ENCODE measurements at regions not wholly inside any gene's neighbourhood (a gene's known extent, or its start where the extent isn't known, plus 50 kb on each side); places are given as distances from the start of the nearest gene placed in this dataset.
A peak's percentile ranks its signal among the peaks of the same experiment; 100 is the strongest.

GRCh38 chr6:134846865-134847264 lies 103.0 kb downstream of the ALDH8A1 start:
- DNase-seq (ENCODE audit: low read depth in 2 of 2), result no peak
- H3K9me3 ChIP-seq (ENCODE audit: control insufficient read depth, insufficient read depth, low read depth, low read length), result no peaks in the 10 kb centered on the region
- TF ChIP-seq EZH2 (IDR thresholded peaks at IDR 0.05; ENCODE audit: low read length, missing control alignments) (no peak), CTCF (conservative IDR thresholded peaks at IDR 0.05 in 1 of 2, IDR thresholded peaks at IDR 0.05 in 1 of 2; ENCODE audit: low read depth in 1 of 2, low read length in 2 of 2) (no peak)
- no peaks in the 10 kb centered on the region for H3K27me3 ChIP-seq (ENCODE audit: control insufficient read depth, insufficient read depth, low read length)
- H3K27ac ChIP-seq (ENCODE audit: insufficient read depth, low read length), result no peak overlapping the region
- H3K36me3 ChIP-seq (ENCODE audit: control insufficient read depth, insufficient read depth, low read length), result no peaks in the 10 kb centered on the region
- H3K79me2 ChIP-seq (ENCODE audit: control insufficient read depth, insufficient read depth, low read length), result no peaks in the 10 kb centered on the region
- H3K9ac ChIP-seq (ENCODE audit: insufficient read depth, low read length), result no peak overlapping the region
- no peak overlapping the region for H3K4me3 ChIP-seq (replicated peaks in 1 of 4; ENCODE audit: control extremely low read depth in 1 of 4, insufficient read depth in 1 of 4, low read depth in 3 of 4, low read length in 4 of 4)
- H3K4me1 ChIP-seq (ENCODE audit: control insufficient read depth, extremely low read depth, insufficient read depth, low read length), result peaks cover 3% of the 10 kb centered on the region
- no peak overlapping the region for H3K4me2 ChIP-seq (ENCODE audit: extremely low read depth, insufficient read depth, low read length)
- H2AFZ ChIP-seq (ENCODE audit: low read length), result no peak overlapping the region
- H4K20me1 ChIP-seq (ENCODE audit: control insufficient read depth, extremely low read depth, insufficient read depth, low read length), result no peaks in the 10 kb centered on the region

GRCh38 chr6:134846031-134846430 lies 103.9 kb downstream of the ALDH8A1 start:
- Histone ChIP-seq H3K4me3 (replicated peaks in 1 of 4; ENCODE audit: control extremely low read depth in 1 of 4, insufficient read depth in 1 of 4, low read depth in 3 of 4, low read length in 4 of 4) (no peak overlapping the region), H3K36me3 (ENCODE audit: control insufficient read depth, insufficient read depth, low read length) (no peaks in the 10 kb centered on the region), H3K27me3 (ENCODE audit: control insufficient read depth, insufficient read depth, low read length) (no peaks in the 10 kb centered on the region), H3K27ac (ENCODE audit: insufficient read depth, low read length) (no peak overlapping the region), H4K20me1 (ENCODE audit: control insufficient read depth, extremely low read depth, insufficient read depth, low read length) (no peaks in the 10 kb centered on the region), H3K9ac (ENCODE audit: insufficient read depth, low read length) (no peak overlapping the region), H3K9me3 (ENCODE audit: control insufficient read depth, insufficient read depth, low read depth, low read length) (no peaks in the 10 kb centered on the region), H3K4me1 (ENCODE audit: control insufficient read depth, extremely low read depth, insufficient read depth, low read length) (peaks cover 3% of the 10 kb centered on the region), H2AFZ (ENCODE audit: low read length) (no peak overlapping the region), H3K4me2 (ENCODE audit: extremely low read depth, insufficient read depth, low read length) (no peak overlapping the region), H3K79me2 (ENCODE audit: control insufficient read depth, insufficient read depth, low read length) (no peaks in the 10 kb centered on the region)
- DNase-seq (ENCODE audit: low read depth in 2 of 2), result peak in 1 of 2 donors; percentile 78
- TF ChIP-seq CTCF (conservative IDR thresholded peaks at IDR 0.05 in 1 of 2, IDR thresholded peaks at IDR 0.05 in 1 of 2; ENCODE audit: low read depth in 1 of 2, low read length in 2 of 2), result no peak
- TF ChIP-seq EZH2 (IDR thresholded peaks at IDR 0.05; ENCODE audit: low read length, missing control alignments), result no peak

GRCh38 chr6:134844120-134844519 lies 105.8 kb downstream of the ALDH8A1 start:
- Histone ChIP-seq H3K27me3 (ENCODE audit: control insufficient read depth, insufficient read depth, low read length) (no peaks in the 10 kb centered on the region), H3K4me2 (ENCODE audit: extremely low read depth, insufficient read depth, low read length) (no peak overlapping the region), H3K79me2 (ENCODE audit: control insufficient read depth, insufficient read depth, low read length) (no peaks in the 10 kb centered on the region), H3K4me1 (ENCODE audit: control insufficient read depth, extremely low read depth, insufficient read depth, low read length) (peaks cover 3% of the 10 kb centered on the region), H3K36me3 (ENCODE audit: control insufficient read depth, insufficient read depth, low read length) (no peaks in the 10 kb centered on the region), H3K27ac (ENCODE audit: insufficient read depth, low read length) (no peak overlapping the region), H2AFZ (ENCODE audit: low read length) (no peak overlapping the region), H3K9ac (ENCODE audit: insufficient read depth, low read length) (no peak overlapping the region), H3K4me3 (replicated peaks in 1 of 4; ENCODE audit: control extremely low read depth in 1 of 4, insufficient read depth in 1 of 4, low read depth in 3 of 4, low read length in 4 of 4) (no peak overlapping the region), H3K9me3 (ENCODE audit: control insufficient read depth, insufficient read depth, low read depth, low read length) (no peaks in the 10 kb centered on the region), H4K20me1 (ENCODE audit: control insufficient read depth, extremely low read depth, insufficient read depth, low read length) (no peaks in the 10 kb centered on the region)
- TF ChIP-seq EZH2 (IDR thresholded peaks at IDR 0.05; ENCODE audit: low read length, missing control alignments) (no peak), CTCF (conservative IDR thresholded peaks at IDR 0.05 in 1 of 2, IDR thresholded peaks at IDR 0.05 in 1 of 2; ENCODE audit: low read depth in 1 of 2, low read length in 2 of 2) (no peak)
- DNase-seq (ENCODE audit: low read depth in 2 of 2), result no peak
